DMS53 (cell line): ENCODE measurements at regions not wholly inside any gene's neighbourhood (a gene's known extent, or its start where the extent isn't known, plus 50 kb on each side); places are given as distances from the start of the nearest gene placed in this dataset.
"Not testable (repeated sequence)": the region's sequence is repeated elsewhere in the genome, so short reads cannot be mapped to it uniquely, and the experiment has no call there.

ENCODE experiments used
- DNase-seq: peaks from one replicate; lab custom pipeline; 2025; lab: John Stamatoyannopoulos, UW

DNA sequence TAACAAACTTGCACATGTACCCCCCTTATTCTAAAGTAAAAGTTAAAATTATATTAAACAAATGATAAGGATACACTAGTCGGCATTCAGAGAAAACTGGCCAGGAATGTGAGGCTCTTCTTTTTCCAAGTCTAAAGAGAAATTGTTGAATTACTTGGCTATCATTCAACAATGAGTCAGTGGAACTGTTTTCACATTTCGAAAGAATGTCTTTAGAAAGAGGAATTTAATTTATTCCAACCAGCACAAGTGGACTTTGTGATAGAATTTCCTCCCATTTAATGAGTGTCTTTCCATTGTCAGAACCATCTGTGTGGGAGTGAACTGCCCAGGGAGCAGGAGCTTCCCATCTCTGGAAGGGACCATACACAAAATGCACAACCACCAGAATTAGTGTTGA lies 792.2 kb downstream of the EPHA4 start:
- no peak for DNase-seq

GRCh38 chr2:220781622-220782241 lies 790.4 kb downstream of the EPHA4 start:
- no peak for DNase-seq

- DNase-seq, result no peak
Observed at GRCh38 chr2:220782609-220783113, 789.4 kb downstream of the EPHA4 start.

DNA sequence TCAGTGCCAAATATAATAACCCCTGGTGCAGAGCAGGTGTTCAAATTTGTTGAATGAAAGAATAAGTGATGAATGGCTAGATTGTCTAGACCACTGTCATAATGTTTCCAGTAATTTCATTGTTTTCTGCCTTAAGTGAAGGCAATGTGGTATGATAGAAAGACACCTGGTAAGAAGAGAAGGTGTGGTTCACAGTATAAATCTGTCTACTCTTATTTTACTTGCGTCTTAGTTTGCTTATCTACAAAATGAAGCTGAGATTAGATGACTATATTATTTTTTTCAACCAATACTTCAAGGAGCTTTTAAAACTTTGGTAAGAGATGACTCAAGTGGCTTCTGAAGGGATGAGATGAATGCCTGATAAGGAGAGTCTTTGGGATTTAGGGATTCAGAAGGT lies 788.4 kb downstream of the EPHA4 start:
- DNase-seq, result no peak

DNA sequence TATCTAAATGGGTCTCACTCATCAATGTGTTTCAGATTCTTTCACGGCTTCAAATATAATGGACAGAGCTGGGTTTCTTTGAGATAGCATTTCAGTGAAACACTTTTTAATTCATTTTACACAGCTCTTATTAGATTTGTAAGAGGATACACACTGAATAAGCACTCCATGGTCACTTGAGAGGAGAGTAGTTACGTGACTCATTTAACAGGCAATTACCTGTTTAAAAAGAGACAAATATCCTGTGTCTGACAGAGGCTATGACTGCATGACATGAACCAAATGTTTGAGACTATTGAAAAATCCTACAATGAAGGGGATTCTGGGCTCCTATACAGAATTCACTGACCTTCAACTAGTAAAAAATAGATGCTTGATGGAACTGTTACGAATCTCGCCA lies 786.9 kb downstream of the EPHA4 start:
- DNase-seq, result peak; percentile 87

DNA sequence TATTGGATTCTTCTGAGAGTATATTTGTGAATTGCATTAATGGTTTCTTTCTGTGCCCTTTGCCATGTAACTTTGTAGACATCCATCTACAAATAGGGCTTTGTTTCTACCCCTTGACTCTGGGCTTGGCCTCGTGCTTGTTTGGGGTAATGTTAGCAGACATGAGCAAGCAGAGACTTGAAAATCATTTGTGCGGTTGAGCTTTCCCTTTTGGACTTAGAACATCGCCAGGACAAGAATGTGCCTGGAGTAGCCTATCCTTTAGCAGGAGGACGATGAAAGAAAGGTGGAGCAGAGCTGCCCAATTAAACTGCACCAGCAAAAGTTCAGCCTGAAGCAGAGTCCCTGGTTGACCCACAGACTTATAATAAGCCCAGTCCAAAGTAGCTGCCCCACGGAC lies 785.9 kb downstream of the EPHA4 start:
- DNase-seq, result no peak

GRCh38 chr2:220787251-220787650 lies 784.9 kb downstream of the EPHA4 start:
- DNase-seq, result no peak

- peak; percentile 48 for DNase-seq
Observed at GRCh38 chr2:220789961-220790360, 782.1 kb downstream of the EPHA4 start.

DNA sequence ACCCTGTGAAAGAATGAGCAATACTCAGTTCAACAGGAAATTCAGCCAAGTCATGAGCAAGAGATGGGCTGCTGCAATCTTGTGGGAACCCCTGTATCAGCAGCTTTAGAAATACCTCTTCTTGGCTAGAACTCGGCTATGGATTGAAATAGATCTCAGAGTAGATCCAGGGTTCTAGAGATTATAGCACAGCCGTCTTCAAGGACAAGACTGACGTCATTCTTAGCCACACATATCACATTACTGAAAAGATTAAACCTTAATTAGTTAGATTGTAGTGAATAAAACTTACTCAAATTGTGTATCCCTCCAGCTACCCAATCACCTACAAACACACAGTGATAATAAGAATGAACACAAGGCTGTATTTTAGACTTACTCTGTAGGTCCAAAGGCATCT lies 776.4 kb downstream of the EPHA4 start:
- DNase-seq, result no peak

- DNase-seq, result no peak
Observed at GRCh38 chr2:220811115-220811514, 761.0 kb downstream of the EPHA4 start.

GRCh38 chr2:220811952-220812570 lies 760.0 kb downstream of the EPHA4 start:
- DNase-seq, result peak; percentile 10

DNA sequence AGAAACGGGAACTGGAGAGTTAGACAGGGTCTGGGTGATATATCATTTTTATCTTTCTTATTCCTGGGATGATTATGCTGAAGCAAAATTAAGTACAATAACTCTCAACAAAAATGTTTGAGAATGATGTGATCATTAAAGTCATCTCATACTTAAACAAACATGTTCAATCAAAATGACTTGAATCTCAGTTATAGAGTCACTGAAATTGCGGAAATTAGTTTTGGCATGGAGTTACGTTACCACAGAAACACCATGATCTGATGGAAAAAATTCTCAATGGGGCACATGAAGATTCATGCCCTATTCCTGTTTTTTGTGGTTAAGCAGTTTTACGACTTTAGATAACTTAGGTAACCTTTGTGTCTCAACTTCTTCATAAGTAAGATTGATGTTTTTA lies 757.7 kb downstream of the EPHA4 start:
- DNase-seq, result no peak

DNA sequence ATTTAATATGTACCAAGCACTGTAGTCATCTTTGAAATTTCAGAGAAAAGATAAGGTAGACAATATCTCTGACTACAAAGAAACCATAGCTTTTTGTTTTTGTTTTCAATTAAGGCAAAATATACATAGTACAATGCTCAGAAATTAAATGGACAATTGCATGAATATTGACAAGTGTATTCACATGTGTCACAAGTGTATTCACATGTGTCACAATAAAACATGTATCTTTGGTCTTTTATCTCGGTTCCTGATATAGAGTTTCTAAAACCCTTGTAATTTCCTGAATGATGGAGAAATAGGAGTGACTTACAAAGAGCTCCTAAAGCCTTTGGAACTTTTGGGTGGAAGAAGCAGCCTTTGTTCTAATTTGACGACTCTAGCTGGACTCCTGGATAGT lies 756.4 kb downstream of the EPHA4 start:
- no peak for DNase-seq

GRCh38 chr2:220821683-220822082 lies 750.4 kb downstream of the EPHA4 start:
- DNase-seq, result no peak

DNA sequence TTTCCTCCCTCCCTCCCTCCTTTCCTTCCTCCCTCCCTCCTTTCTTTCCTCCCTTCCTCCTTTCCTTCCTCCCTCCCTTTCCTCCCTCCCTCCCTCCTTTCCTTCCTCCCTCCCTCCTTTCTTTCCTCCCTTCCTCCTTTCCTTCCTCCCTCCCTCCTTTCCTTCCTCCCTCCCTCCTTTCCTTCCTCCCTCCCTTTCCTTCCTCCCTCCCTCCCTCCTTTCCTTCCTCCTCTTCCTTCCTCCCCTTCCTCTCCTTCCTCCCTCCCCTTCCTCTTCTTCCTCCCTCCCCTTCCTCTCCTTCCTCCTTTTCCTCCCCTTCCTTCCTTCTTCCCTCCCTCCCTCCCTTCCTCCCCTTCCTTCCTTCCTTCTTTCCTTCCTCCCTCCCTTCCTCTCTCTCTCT lies 748.5 kb downstream of the EPHA4 start:
- not testable (repeated sequence) for DNase-seq

- DNase-seq, result peak; percentile 27
Observed at GRCh38 chr2:220833446-220833845, 738.7 kb downstream of the EPHA4 start.

DNA sequence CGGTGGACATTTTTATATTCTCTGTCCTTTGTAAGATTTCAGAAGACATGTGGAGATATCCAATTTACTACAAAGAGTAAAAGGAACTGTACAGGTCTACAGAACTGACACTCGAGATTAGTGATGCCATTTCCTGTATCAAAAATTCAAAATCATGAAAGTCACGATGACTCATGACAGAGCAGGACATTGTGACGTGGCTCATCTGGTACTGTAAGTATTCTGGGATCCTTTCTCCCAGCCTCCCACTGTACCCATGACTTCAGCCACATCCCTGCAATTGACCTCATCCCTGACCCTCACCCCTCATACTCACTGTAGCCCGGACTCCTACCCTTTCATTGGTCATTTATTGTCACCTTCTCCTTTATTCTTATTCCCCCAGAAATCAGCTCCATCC lies 736.5 kb downstream of the EPHA4 start:
- peak; percentile 70 for DNase-seq

- peak; percentile 3 for DNase-seq
Observed at GRCh38 chr2:220837226-220837625, 734.9 kb downstream of the EPHA4 start.

DNA sequence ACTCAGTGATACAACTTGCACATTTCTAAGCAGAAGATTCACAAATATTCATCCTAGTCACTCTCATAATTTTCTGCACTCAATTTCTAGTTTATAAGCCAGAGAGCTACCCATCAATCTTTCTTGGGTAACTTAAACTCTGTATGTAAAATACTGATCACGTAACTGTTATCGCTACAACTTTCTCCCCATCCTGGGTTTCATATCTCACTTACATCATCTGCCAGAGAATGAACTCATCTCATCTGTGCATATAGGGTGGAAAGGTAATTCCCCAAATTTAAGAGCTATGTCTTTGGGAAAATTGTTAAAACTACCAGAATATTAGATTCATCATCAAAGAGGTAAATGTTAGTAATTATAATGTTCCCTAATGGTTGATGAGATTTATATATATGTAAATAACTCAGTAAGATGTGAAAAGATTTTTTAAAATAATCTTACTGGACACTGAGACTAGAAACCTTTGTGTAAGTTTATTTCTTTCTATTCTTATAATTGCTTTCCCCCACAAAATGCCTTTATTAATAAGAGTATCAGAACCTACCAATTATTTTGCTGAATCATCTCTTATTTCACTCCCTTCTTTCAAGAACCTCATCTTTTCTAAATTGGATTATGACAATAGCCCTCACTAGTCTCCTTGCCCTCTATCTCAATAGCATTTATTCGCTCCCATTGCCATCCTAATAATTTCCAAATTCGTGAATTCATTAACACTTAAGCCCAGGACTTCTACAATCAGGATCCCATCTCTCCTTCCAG lies 729.0 kb downstream of the EPHA4 start:
- no peak for DNase-seq

DNA sequence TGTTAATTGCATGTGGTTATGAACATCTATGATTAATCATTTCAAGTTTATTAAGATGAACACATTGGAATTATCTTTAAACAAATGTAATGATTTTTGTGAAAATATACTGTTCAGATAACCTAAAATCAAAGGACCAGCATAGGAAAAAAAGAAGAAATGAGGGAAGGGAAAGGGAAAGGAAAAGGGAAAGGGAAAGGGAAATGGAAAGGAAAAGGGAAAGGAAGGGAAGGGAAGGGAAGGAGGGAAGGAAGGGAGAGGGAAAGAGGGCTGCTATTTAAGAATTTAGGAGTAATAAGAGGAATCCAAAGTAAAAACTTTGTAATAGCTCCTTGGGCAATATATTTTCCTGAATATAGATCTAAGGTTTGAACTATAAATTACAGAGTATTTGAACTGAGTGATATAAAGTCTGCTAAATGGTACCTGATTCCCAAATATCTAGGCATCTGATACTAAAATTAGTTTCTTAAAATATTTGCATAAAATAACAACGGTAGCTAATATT lies 726.3 kb downstream of the EPHA4 start:
- no peak for DNase-seq

DNA sequence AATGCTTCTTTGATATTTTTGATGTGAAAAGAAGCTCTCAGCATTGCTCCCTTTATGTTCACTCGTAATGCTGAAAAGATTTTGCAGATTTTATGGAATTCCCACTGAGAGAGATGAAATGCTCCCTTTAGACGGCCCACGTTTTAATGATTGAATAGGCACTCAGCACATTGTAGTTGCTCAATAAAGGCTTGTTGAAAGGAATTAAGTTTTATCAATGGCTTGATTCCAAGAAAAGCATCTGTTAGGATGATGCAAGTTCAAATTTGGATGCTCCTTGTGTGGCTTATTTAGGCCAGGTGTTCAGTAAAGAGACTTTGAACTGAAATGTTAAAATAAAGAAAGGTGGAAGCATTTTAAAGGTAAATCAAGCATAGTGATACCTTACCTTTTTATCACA lies 725.1 kb downstream of the EPHA4 start:
- no peak for DNase-seq

DNA sequence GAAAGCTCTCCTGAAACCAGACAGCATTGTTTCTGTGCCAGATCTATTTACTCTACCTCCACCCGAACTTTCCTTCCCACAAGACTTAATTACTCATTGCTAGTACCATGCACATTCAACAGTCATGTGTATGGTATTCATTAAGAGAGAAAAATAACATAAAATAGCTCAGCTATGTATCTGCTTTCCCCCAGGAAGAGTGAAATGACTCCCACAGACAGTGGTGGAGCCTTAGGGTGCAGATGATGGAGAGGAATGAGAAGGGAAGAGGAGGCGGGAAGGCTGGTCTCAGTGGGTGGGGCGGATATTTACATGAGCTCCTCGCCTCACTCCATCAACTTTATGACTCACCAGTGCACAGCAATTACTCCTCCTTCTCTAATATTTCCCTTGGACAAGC lies 724.5 kb downstream of the EPHA4 start:
- peak; percentile 71 for DNase-seq

- no peak for DNase-seq
Observed at GRCh38 chr2:220849433-220849832, 722.7 kb downstream of the EPHA4 start.
